HuH-7 (cell line): ENCODE measurements at regions not wholly inside any gene's neighbourhood (a gene's known extent, or its start where the extent isn't known, plus 50 kb on each side); places are given as distances from the start of the nearest gene placed in this dataset.
"Not testable (repeated sequence)": the region's sequence is repeated elsewhere in the genome, so short reads cannot be mapped to it uniquely, and the experiment has no call there.

Experiments
- DNase-seq: peaks from one replicate; pipeline ENCODE4 v3.0.0; 2011; ENCODE audit warnings: low spot score

DNA sequence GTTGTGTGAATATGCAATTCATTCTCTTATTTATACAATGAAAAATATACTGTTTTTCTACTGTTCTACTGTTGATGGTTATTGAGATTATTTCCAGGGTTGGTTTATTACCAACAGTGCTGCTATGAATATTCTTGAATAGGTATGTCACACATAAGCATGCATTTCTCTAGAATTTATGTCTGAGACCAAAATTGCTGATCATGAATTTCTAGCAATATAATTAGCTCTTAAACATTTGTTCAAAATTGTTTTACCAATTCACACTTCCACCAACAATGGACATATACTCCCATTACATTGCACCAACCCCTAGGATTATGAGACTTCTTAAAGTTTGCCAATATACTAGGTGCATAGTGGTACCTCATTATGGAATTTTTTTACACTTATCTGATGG lies 164.1 kb upstream of the KCNQ5 start:
- no peak for DNase-seq

DNA sequence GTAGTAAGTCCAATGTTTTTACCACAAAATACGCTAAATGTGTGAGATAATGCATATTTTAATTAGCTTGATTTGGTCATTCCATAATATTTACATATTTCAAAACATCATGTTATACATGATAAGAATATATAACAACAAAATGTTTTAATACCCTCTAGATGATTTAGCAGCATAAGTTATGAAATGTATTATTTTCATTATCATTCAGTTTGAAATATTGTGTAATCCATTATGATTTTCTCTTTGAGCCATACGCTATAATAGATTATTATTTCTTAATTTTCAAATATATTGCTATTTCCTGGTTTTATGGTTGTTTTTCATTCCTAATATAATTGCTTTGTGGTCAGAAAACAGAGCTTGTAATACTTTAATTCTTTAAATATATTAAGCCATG lies 163.3 kb upstream of the KCNQ5 start:
- DNase-seq = no peak

DNA sequence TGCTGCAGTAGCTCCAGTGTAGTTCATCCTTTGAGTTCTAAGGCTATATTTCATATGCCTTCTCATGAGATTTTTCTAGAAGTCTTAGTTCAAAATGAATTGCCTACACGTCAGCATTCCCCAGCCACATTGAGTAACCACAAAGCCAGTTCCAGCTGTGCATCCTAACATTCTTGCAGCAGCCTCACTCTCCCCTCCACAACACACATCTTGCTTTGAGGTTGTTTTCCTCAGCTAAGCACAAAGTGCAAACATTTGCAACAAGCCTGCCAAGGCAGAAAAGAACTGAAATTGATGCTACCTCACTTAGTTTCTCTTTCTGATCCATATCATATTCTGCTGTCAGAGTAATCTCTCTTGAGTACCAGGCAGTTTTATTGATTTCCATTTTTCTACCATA lies 160.7 kb upstream of the KCNQ5 start:
- DNase-seq = no peak

DNA sequence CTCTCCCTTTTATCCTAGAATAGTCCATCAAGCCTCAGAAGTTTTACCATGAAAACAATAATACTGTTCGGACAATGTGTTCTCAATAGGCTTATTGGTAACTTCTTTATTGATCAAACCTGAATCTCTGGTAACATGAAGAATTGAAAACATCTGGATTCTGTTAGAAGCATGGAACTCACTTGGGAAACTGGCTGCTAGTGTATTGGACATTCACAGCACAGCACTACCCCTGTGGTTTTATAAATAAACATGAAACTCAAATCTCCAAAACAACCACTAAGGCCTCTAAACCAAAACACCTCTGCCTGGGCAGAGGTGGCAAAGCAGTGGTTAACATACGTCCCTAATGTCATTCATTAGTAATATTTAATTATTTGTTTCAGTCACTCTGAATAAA lies 157.6 kb upstream of the KCNQ5 start:
- no peak for DNase-seq

DNA sequence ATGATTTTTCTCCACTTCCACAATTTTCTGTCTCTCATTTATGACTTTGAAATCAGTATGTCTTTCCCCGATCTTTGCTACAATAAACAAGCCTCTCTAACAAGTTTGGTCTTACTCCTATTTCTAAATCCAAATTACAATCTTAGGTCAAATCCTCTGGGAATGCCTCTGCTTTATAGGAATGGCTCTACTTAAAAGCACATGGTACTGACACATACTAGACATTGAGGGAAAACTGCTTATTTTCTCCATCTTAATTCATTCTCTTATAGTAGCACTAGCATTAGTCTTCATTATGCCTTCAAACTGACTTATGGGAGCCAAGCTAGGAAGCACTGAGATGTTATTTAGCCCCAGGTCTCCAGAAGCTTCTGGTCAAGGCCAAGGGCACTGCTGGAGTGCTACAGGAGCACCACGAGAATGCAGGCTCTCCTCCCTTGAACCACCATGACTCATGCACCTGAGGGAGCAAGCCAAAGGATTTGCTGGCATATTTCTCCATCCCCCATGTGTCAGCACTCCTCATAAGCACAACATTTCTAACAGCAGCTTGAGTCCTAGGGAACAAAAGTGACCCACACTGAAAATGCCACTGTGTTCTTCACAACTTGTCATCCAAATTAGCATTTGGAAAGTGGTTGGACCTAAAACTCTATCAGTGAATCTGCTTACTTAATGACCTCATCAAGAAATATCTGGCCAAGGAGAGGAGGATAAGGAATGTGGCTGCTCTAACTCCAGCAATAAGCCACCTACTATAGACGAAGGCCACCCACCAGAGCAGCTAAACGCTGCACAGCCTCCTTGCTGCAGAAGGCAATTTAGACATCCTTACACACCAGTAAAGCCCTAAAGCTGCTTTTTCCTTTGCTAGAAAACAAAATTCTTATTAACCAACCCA lies 156.8 kb upstream of the KCNQ5 start:
- no peak for DNase-seq

DNA sequence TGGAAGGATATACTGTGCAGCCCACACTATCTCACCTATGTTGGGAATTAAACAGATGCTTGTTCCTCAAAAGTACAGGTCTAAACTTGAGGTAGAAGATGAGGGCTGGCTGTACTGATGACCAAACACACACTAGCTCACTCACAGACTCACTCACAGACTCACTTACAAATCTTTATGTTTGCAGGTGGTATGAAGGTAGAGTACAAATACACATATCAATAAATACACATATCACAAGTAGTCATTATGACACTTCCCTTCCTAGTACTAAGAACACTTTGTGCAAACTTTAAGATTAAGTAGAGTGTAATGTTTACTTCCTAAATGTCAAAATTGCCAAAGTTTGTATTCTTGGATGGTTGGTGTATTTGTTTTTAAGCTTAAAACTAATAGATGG lies 155.4 kb upstream of the KCNQ5 start:
- DNase-seq = no peak

DNA sequence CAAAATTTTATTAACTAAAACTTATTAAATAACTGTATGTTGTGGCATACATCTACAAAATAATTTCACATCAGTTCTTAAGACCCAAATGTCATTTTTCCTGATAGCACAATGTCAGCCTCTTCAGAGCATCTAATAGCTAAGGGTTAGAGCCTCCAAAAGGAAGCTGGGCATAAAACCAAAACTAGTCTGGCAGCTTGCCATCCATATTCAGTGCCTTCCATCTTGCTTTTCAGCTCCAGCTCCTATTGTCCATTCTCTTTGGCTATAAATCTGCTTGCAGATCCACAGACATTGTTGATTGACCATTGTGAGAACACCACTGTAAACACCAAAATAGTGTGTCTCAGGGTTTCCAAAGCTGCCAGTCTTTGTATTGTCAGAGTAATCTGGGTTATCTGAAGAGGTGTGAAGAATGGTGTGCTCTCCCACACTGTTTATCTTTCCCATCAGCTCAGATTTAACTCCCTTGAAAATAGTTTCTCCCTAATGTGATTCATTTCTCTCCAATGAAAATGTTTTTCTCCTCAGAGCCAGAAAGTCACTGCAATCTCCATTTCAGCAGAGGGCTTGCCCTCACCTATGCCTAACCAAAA lies 154.8 kb upstream of the KCNQ5 start:
- no peak for DNase-seq

DNA sequence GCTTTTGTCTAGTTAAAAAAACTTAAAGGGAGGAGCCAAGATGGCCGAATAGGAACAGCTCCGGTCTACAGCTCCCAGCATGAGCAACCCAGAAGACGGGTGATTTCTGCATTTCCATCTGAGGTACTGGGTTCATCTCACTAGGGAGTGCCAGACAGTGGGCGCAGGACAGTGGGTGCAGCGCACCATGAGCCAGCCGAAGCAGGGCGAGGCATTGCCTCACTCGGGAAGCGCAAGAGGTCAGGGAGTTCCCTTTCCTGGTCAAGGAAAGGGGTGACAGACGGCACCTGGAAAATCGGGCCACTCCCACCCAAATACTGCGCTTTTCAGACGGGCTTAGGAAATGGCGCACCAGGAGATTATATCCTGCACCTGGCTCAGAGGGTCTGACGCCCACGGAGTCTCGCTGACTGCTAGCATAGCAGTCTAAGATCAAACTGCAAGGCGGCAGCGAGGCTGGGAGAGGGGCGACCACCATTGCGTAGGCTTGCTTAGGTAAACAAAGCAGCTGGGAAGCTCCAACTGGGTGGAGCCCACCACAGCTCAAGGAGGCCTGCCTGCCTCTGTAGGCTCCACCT lies 152.4 kb upstream of the KCNQ5 start:
- not testable (repeated sequence) for DNase-seq

DNA sequence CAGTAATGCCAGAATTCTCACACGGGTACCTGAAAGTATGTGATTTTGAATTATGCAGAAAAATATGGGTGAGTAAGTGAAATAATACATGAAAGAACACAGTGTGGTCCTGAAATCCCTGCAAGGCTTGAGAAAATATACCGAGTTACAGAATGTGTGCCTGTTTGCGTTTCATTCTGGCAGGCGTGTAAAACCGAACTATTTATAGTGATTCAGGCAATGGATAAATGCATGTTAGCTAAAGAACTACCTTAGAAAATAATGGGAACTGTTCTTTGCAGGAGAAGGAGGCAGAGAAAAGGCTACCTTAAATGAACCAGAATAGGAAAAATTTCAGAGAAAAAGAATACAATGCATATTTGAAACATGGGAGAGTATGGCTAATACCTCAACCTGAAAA lies 145.8 kb upstream of the KCNQ5 start:
- no peak for DNase-seq

DNA sequence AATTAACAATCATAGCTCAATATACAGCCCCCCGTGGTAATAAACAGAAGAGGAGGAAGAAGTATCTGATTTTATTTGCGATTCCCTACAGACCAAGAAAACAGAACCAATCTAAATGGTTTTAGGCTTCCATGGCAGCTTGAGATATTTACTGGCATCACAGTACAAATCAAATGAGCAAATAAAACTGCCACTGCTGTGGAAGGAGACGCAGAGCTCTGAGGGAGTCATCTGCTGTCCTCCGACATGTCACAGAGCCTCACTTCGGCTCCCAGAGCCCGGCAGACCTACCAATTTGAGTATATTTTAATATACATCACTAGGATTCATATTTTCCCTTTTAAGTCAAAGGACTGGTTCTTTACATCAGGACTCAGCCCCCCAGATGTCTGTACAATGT lies 145.2 kb upstream of the KCNQ5 start:
- DNase-seq = no peak

DNA sequence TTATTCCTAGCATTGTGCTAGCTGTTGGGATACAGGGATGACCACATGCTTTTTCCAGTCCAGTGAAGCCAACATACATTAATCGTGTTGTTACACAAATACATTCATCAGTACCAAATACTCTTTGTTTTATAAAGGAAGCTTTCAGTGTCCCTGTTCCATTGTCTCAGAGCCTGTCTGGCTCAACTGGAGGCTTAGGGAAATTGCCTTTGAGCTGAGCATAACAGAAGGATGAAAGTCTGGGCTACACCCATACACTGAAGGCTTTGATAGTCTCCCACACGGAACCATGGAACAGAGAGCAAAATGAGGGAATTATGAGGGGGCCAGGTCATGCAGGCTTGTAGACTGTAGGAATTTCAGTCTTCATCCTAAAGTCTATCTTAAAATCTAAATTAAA lies 126.4 kb upstream of the KCNQ5 start:
- no peak for DNase-seq

DNA sequence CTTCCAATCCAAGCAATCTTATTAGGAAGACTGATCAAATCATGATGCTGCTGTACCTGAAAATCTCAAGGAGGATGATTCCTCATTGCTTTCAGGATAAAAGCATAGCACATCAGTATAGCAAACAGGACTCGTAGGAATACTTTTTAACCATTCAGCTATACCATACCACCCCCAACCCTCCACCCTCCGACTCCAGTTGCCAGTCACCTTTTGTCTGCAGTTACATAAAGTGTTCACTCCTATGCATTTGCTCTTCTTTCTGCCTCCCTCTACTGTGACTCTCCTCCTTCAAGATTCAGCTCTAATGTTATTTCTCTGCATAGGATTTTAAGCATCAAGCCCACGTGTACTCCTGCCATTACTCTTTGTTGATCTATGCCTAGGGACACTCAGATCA lies 124.7 kb upstream of the KCNQ5 start:
- no peak for DNase-seq

DNA sequence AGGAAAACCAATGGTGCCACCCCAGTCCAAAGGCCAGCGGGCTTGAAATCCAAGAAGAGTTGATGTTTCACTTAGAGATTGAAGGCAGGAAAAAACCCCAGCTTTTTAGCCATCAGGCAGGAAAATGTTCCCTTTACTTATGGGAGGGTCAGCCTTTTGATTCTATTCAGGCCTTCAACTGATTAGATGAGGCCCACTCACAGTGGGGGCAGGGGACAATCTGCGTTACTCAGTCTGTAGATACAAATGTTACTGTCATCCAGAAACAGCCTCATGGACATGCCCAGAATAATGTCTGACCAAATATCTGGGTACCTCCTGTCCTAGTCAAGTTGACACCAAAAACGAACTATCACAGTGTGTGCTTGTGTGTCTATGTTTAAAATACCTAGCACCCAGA lies 121.2 kb upstream of the KCNQ5 start:
- no peak for DNase-seq

DNA sequence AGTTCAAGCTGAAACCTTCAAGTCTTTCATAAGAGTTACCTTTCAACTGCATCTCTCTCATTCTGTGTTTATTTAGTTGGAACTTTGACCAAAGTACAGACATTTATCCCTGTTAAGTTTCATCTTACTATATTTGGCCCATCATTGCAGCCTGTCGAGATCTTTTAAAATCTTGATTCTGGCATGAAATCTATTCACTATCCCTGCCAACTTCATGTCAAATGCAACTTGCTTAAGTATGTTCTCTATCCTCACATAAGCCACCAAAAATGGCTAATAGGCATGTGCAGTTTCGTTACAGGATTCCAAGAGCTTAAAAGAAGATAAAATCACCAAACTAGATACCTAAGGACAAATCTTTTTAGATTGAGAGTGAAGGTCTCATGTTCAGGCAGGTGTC lies 117.5 kb upstream of the KCNQ5 start:
- no peak for DNase-seq

DNA sequence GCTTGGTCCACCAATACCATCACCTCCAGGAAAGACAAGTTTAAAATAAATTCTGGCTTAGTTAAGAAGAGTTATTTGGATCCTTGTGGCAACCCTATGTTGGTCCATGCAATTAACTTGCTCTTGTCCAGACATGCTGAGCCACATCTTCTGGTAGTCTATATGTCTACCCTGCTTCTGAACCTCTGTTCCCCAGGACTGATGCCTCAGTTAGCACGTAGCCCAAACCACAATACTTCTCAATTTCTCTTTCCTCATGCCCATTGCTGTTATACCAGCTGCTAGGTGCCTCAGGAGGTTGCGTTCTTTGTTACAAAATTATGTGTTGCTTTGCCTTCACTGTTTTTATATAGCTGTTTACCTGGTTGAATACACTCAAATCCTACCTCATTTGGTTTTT lies 116.4 kb upstream of the KCNQ5 start:
- no peak for DNase-seq

DNA sequence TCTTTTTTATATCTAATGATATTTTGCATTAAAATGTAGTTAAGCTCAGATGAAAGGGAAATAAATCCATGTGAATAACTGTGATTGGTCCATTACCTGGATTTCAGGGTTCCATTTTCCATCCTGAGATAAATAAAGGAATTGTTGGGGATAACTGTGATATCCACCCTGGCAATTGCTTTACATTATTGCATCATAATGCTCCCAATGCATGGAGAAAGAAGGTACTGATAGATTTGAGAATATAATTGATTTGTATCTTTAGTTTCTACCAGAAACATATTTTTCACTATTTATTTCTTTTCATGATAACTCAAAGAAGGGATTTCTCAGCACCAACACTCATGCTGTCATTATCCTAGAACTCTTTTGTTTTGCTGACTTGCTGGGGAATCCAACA lies 102.0 kb upstream of the KCNQ5 start:
- DNase-seq = no peak

DNA sequence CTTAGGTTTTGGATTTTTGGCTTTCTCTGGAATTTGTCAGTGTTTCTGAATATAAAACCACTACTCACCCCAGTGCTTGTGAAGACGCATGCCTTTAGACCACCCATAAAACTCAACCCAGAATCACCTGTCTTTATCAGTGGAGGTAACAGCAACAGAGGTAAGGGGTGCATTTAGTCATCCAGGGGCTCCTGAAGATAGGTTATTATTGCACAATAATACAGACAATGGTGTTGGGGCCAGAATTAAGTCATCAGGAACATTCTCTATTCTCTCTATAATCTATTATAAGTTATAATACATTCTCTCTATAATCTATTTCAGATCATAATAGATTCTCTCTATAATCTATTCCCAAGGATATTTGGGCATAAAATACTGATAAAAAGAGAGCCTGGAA lies 100.2 kb upstream of the KCNQ5 start:
- DNase-seq = no peak

DNA sequence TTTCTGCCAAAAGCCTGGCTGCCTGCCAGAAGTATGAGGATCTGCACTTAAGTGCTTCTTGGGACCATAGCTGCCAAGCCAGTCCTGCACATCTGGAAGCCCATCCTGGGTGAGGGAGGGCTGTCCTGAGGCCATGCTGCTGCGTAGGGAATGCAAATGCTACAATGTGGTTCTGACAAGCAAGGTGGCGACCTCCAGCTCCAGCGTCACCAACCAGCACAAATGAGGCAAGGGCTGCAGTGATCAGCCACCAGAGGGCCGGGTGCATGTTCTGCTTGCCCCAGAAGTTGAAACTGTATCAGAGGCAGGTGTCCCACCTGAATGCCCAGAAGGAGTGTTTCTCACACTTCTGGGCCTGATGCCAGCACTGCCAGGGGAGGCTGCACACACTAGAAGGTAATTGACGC lies 99.1 kb upstream of the KCNQ5 start:
- peak; percentile 39 for DNase-seq

DNA sequence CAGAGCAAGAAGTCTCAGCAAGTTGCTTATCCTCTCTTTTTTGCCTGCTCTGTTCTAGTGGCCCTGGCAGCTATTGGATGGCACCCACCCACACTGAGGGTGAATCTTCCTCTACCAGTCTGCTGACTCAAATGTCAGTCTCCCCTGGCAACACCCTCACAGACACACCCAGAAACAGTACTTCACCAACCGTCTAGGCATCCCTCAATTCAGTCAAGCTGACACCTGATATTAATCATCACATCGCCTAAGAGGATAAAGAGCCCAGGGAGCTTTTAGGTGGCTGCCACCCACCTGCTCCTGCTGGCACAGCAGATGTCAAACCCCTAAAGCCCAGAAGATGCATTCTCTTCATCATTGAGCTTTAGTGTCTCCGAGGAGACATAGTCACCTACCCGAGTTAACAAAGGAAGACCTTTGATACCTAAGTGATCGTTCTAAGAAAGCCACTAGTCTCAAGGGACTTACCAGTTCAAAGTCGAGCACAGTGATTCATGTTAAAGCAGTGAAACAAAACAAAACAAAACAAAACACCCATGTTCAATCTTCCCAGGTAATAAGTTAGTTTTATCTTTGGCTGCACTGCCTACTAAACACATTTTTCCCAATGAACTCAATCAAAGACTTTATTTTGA lies 97.7 kb upstream of the KCNQ5 start:
- DNase-seq = no peak

DNA sequence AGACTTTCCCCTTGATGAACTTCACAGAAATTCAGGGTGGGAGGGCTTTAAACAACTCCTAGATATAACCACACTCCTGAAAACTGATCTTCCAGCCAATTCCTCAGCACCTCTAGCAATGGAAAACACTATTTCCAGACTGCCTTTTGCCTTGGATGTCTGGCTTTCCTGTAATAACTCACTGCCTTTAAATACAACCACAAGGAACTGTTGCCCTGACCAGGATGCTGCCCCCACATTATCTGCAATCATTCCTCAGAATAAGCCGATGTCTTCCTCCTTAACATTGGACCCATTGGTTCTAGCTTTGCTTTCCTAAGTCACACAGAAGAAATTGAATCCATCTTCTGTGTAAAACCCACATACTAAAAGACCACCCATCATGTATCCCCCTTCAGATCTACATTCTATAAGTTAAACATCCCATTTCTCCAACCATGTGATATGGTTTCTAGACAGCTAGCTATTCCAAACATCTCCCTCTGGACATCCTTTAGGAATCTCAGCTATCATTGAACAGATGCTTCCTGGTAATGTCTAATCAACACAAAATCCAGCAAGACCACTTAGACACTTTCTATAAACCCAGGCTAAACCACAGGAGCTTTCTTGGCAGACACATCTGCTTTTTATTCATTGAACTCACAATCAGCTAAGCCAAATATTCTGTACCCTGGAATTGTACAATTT lies 95.9 kb upstream of the KCNQ5 start:
- DNase-seq = no peak

DNA sequence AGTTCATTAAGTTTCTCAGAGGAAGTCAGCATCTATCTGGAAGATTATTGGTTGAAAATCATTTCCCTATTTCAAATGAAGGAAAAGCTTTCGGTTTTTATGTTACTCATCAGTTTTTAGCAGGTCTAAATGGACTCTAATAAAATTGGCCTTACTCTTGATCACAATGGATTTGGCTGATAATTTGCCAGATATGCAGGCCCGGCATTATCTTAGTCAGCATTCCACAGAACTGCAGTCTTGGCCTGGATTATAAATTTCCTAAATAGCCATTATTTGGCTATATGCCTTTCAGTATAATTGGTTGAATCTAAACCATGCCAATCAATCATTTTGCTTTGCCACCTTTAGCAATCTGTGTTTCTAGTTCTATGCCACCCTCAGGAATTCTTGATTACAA lies 91.7 kb upstream of the KCNQ5 start:
- DNase-seq = no peak

DNA sequence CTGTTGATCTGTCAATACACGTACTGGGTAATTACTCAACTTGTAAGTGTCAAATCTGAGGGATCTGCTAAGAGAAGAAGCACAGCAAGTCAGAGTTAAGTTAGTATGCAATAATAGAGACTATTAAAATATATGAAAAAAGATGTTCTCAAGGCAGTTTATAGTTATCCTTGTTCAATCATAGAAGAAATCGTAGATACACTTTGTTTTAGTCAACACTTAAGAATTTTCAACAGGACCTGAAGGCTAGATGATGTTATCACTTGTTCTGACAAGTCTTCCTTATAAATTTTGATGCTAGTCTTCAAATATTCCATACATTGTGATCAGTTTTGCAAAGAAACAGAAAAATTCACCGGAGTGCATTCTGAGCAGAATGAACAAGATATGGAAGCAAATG lies 91.1 kb upstream of the KCNQ5 start:
- no peak for DNase-seq

DNA sequence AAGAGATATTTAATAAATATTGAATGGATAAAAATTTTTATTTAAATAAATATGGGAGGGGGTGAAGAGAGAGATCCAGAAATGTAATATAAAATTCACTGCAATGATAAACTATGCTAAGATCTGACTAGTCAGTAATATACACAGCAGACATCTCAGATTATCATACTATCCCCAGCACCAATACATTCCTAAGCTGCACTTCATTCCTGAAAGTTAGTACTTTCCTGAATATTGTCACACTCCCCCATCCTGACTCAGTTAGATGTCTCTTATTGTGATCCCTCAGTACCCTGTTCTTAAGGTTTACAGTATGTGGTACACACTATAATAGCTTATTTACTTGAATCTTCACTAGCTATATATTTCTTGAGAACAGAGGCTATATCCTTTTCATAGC lies 88.3 kb upstream of the KCNQ5 start:
- no peak for DNase-seq
